Retina (tissue), 1 donor: ENCODE measurements at regions not wholly inside any gene's neighbourhood (a gene's known extent, or its start where the extent isn't known, plus 50 kb on each side); places are given as distances from the start of the nearest gene placed in this dataset.

Source experiments
- DNase-seq: peaks from one replicate; pipeline ENCODE4 v3.0.0-alpha.2; 2016

DNA sequence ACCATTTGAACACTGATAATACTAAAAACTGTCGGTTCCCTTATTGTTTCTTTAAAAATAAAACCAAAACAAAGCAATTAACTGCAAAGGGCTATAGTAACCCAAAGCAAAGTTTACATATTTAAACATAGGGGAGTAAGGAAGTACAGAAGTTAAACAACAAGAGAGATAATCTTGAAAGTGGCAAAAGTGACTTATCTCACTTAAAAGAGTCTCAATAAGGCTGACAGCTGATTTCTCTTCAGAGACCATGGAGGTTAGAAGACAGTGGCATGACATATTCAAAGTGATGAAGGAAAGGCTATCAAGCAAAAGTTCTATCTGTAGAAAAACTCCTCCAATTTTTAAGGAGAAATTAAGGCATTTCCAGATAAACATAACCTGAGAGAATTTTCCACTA, 233.5 kb upstream of the HDAC9 start:
- DNase-seq = no peak

DNA sequence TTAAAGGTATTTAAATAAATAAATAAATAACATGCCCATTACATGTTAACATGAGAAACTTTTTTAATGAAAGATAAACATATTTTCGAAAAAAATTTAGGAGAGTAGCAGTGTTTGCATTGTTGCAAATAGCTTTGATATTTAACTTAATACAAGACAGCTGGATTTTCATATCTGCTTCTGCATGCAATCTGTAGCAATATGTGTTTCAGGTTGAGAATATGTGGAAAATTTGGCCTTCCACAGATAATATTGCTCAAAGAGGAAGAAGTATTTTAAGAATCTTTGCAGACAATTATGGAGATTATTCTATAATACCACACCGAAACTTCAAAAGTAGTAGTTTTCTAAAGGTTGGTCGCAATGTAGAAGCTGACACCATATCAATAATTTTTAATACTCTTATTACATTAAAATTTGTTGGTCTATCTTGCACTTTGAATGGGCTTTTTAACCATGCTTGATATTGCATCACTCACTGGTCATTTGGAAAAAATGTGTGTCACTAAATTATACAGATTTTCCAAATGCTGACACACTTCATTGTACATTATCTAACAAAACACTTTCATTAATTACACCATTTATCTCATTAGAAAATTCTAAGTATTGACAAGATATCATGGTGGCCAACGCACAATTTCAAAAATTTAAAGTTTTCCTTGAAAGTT, 229.8 kb upstream of the HDAC9 start:
- no peak for DNase-seq

DNA sequence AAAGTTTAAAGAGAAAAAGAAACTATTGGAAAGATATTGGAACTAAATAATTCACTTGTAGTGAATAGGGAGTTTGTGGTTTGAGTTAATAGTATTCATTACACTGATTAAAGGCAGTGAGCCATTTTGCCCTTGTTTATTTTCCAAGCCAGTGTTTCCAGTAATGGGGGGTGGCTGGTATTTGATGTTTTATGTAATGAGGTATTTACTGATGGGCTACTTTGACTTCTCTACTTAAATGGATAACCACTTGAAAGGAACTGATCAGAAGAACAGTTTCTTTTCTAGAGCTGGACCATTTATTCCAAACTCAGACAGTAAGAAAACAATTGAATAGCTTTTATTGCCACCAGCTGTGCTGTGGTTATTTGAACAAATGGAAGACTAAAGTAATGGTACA, 227.0 kb upstream of the HDAC9 start:
- no peak for DNase-seq

DNA sequence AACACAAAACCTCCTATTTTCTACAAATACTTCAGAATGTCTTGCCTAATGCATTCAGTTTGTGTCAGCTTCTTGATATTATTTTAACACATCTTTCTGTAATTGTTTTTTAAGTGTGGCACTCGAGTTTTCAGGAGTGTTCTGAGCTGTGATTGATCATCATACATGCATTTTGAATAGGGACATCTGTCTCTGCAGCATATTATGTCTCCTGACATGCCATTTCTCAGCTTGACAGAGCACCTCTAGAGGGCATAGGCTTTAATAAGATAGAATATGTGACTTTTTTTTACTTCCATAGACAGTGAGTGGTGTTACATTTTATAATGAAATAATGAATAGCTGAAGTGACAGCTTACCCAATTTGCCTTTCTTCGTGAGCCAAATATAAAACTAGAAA, 219.2 kb upstream of the HDAC9 start:
- no peak for DNase-seq

DNA sequence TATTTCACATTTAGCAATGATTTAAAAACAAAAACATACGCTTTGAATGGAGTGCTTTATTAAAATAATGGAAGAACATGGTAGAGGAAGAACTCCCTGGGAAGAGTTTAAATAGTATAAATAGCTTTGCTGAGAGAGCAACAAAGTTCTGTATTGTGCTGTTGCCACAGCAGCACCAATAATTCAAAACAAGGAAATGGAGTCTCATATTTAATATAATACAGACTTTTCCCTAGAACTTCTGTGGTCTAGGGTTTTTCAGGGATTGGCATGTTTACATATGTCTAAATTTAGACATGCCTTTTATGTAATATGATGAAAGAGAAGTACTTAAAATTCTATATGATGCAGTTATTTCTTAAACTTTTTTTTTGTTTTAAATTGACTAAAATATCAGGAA, 217.2 kb upstream of the HDAC9 start:
- no peak for DNase-seq

DNA sequence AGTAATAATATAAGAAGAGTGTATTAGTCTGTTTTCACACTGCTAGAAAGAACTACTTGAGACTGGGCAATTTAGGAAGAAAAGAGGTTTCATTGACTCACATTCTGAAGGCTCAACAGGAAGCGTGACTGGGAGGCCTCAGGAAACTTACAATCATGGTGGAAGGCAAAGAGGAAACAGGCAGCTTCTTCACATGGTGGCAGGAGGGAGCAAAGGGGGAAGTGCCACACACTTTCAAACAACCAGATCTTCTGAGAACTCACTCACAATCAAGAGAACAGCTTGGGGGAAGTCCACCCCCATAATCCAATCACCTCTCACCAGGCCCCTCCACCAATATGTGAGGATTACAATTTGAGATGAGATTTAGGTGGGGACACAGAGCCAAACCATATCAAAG, 212.5 kb upstream of the HDAC9 start:
- no peak for DNase-seq

DNA sequence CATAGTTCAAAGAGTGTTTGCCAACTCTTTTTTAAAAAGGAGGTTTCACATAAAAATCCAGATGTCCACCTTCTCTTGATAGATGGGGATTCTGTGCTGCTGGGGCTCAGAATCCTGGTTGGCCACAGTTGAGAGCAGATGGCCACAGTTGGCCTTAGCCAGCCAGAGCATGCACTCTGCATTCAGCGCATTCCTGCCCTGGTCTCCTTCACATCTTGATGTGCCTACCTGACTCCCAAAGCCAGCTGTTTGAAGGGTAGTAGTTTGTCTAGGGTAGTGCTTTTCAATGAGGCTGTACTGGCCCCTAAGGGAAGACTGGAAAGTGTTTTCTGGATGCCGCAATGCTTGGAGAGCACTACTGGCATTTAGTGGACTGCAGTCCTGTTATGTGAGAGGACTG, 208.1 kb upstream of the HDAC9 start:
- no peak for DNase-seq

DNA sequence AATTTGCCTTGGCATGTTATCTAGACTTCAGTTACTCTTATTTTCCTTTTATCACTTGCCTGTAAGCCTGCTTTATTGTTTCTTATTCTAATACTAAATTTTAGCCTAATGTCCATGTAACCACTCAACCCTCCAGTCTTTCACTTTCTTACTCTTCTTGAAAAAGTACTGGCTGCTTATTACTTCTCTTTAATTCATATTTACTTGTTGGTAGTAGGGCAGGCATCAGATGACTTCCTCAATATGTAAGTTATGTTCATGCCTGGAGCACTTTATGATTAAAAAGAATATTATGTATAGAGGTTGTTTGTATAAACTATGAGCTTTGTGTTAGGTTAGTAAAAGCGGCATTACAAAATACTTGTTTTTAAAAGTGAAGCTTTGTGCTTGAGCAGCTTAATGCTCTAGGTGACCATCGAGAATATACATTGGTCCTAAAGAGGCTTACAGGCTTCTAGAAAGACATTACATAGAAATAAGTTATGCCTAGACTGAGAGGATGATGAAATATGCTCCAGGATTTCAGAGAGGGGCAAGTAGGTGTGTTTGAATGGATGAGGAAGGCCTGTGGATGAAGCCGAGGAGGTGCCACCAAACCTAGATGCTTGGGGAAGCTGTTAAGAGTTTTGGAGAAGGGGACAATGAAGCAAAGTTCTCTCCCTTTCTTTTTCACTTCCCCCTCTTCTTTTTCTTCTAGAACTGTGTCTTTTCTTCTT, 207.1 kb upstream of the HDAC9 start:
- no peak for DNase-seq

DNA sequence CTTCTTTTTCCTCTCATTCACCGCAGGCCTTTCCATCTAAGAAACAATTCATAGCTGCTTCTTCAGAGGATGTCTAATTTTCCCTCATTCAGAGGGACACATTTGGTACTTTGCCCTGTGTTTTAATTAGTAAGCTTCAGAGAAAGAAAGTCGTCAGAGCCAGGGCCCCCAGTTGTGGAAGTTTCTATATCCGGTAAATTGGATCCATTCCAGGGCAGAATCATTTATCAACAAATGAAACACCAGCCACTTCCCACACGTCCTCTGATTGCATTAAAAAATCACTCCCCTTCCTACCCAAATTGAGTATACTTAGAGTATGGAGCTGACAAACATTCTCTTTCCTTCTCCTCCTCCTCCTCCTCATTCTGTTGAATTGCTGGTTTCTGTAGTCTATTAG, 205.8 kb upstream of the HDAC9 start:
- no peak for DNase-seq

DNA sequence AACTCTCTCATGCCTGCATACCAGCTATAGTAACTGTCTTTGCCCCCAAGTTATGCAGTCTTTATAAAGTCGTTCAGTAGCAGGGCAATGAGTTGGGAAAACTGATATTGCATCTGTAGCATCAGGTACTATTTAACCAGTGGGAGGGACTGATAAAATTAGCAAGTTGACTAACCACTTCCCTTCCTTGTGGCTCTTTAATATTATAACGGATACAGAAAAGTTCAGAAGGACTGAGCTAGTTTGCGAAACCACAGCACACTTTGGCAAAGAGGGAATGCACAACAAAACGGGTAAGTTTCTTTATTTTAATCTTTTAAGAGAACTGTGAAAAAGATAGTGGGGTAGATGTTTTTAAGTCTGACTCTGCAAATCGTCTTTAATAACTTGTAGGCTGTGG, 205.3 kb upstream of the HDAC9 start:
- DNase-seq = no peak

DNA sequence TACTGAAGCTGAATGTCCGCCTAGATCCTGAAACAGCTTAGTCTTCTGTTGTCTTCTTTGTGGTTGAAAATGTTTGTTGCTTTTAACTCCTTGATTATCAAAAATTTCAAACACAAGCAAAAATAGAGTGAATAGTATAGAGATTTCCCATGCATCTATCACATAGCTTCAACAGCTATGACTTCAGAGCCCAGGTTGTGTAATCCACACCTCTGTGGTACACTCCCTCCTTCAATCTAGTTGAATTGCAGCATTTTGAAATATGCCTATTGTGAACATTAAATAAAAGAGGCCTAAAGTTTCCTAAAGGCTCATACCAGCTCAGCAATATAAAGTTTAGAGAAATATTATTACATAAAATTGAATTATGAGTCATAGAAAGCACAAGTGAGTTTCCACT, 204.7 kb upstream of the HDAC9 start:
- DNase-seq = no peak

DNA sequence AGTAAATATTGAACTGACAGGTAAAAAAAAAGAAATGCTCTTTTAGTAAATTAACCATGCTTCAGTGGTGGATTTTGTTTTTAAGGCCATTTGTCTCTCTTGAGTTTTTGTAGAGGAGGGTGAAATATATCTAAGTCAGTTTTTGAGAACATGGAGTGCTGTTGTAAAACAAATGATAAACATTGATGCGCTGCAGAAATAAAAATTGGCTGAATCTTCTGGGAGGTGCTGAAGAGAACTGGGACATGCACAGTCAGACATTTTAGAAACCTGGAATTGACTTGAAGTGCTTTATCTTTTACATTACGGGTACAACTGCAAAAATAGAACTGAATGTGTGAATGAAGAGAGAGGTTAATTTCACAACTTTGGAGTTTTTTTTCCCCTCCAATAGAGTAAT, 203.0 kb upstream of the HDAC9 start:
- DNase-seq = no peak

DNA sequence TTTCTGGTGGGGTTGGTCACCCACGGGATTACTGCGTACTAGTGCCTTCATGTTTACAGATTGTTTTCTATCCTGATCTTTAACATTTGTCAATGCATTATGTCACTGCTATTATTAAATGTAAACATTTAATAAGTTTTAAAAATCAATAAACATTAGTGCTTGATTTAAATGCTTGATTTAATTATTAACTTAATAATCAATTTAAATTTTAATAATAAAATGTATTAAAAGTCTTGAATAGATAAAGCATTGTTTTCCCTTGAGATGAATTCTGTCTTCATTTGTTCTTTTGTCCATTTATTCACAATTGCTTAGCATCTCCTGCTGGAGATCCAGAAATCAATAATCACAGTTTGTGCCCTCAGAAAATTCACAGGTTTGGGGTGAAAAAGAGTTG, 201.8 kb upstream of the HDAC9 start:
- no peak for DNase-seq

DNA sequence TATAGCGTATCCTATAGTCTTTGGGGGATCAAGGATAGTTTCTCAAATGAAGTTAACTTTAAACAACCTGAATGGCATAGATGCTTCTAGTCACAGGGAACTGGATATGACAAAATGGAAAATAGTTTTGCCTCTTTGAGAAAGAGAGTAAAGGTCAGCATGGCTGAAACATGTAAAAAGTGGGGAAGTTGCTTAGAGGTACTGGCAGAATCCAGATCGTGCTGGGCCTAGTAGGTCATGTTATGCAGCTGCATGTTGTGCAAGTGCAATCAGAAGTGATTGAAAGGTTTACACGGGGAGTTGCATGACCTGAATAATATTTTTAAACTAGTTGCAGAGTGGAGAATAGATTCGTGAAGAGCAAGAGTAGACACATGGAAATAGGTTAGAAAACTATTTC, 201.1 kb upstream of the HDAC9 start:
- DNase-seq = no peak

DNA sequence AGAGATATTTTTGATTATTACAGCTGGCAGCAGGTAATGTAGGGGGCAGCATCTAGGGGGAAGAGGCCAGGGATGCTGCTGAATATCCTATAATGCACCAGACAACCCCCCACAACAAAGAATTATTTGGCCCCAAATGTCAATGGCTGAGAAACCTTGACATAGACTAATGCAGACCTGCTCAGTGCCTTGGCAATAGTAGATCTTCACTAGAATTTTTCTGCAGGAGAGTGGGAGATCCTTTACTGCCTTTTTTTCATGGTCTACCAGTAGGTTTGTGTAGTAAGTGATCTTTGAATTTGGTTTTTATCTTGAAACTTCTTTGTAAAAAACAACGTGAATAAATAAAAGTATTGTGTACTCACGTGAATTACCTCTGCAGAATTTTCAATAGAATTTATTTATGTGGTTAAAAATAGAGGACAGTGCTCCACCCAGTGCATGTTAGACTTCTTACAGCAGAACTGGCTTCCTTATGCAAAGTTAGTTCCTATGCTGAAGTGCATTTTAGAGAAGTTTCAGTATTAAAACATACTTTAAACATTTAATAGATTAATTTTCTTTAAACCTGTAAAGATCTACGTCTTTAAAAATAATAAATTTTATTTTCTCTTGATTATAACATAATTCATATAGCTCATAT, 199.6 kb upstream of the HDAC9 start:
- no peak for DNase-seq

DNA sequence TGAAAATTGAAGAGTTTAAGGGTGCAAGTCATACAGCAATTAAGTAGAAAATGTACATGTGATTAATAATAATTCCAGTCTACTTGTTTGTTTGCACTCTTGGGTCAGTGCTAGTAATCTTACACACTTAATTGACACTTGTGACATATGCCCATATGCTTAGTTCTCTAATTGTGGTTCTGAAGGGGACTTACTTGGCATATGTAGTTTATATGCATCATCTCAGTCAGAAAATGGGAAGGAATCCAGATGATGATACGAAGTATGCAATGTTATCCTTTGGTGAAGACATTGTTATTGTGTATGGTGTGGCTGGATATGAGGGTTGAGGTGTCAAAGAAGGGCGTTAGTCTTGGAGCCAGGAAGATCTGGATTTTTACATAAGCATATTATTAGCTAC, 193.5 kb upstream of the HDAC9 start:
- DNase-seq = no peak

DNA sequence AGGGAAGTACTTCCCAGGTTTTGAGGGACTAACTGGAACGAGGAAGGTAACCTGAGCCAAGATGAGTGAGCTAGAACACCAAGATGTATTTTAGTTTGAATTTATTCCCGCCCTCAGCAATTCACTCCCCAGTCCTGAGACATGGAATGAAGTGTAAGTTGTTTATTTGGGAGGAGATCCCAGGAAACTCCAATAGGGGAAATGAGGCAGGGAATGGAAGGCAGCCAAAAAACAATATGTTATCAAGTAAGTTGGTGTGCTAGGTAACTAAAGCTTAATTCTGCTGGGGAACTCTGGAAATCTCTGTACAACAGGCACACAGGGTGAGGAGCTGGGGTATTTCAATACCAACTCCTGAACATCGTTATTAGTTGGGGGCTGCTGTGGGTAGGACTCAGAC, 189.7 kb upstream of the HDAC9 start:
- no peak for DNase-seq

DNA sequence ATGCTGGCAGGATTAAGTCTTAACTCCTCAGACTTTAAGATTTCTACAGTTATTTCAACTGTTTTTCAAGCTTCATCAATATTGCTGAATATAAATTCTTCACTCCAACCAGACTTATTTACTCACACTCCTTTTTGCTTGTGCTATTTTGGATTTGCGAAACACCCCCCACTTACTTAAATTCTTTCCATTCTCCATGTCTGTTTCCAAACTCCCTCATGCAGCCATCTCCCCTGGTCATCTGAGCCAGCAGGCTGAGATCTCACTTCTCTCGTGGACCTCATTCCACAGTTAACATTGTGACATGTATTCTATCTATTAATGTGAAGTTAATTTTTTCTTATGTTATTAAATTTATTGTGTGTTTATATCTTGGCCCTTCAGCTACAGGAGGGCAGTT, 188.9 kb upstream of the HDAC9 start:
- no peak for DNase-seq

DNA sequence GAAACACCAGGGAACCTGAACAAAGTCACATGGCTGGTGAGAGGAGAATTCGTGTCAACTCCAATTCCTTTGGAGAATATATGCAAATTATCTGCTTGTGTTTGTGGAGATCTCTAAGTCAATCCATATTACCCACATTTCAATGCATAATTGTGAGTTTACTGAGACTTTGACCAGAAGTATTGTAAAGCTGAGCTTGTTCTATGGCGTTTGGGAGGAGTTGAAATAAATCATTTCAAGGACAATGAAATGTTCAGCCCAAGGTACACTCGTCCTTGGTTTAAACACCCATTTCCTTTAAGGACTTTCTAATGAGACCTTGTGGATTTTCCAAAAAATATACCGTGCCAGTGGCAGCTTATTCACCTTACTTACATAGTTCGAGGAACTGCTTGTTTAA, 186.6 kb upstream of the HDAC9 start:
- no peak for DNase-seq

DNA sequence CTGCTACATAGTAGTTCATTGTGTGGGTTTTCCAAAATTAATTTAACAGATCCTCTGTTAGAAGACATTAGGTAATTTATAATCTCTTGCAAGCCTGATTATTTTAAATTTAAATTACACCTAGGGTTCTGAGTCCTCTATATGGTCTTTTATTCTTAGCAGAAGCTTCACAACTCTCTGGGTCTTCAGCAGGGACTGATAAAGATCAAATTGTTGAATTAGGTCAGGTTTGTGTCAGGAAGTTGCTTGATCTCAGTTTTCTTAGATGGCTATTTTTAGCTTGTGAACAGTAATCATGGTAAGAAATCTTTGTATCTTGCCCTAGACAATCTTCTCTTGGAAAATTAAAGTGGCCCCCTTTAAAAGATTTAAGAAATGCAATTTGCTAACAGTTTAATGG, 183.1 kb upstream of the HDAC9 start:
- no peak for DNase-seq

DNA sequence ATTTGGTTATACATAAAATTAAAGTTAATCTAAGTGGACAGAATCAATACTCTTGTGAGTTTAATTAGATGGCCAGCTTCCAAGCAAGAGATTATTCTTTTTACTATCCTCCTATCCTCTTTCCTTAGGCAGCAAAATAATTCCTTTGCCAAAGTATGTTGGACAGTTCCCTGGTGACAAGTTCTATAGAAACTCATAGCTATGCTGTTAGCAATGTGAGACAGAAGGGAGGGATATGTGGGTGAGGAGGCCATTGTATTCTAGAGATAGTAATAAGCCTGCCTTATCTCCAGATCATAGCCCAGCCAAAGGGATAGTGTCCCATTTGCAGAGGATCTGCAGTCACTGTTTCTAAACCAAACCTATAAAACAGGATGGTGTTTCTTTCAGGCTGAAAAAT, 181.6 kb upstream of the HDAC9 start:
- no peak for DNase-seq

DNA sequence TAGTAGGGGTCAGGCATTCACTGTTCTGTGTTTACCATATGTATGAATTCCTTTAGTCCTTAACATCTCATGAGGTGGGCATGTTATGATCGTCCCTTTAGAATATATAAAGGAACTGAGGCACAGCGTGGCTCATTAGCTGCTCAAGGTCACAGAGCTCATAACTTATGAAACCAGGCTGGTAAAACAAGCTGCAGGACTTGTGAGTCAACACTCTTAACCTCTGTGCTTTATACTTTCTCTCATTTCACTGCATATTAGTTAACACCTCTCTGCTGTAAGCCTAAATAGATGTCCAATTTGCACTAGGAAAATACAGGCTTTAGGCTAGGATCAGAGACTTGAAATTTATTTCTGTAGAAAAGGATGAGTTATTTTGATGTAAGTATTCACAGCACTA, 180.3 kb upstream of the HDAC9 start:
- DNase-seq = no peak

DNA sequence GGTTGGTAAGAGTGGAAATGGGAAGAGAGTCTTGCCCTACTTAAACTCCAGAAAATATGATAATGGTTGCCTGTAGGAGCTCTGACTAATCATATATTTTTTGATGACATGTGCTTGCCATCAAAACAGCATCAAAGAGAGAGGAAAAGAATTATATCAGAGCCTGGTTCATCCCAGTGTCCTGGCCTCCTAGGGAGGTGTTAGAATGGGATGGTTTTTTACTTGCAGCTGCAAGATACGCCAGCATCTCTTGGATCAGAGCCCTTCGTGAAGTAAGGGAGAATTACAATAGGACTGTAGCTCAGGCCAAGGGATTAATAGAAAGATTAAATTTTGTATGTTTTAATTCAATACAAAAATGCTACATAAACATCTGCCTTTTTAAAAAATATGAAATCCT, 177.6 kb upstream of the HDAC9 start:
- no peak for DNase-seq

DNA sequence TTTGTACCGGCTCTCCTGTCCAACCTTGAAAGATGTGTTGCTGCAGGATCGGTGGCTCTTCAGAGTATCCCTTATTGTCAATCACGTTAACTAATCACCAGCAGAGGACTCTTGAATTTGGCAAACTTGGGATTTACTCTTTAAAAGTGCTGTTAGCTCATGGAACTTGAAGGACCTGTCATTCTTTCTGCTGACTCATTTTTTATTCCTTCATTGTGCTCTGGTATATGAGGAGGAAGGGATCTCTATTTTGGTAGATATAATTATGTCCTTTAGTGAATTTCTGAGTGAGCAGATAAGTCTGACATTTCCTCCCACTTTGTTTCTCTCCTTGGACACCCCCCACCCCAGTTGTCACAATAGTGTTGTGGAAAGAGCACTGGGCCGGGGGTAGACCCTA, 175.1 kb upstream of the HDAC9 start:
- no peak for DNase-seq
